GM13976 (cell line): ENCODE measurements at regions not wholly inside any gene's neighbourhood (a gene's known extent, or its start where the extent isn't known, plus 50 kb on each side); places are given as distances from the start of the nearest gene placed in this dataset.
A peak's percentile ranks its signal among the peaks of the same experiment; 100 is the strongest.

Source experiments
- DNase-seq: peaks from one replicate; pipeline ENCODE4 v3.0.0; 2012; ENCODE audit warnings: low spot score
- in situ Hi-C: fragments of 300-500 bp; cut with MboI; formaldehyde crosslinking; loops from one replicate; pipeline ENCODE4 v1.12.0; 2022; ENCODE audit warnings: low sequenced_read_pairs, mixed read lengths, inconsistent platforms; ENCODE audit not compliant: unreplicated experiment
- TF ChIP-seq, protein P1 (sequence below): IDR thresholded peaks from 2 replicates; pipeline ENCODE4 v1.5.1; 2012; ENCODE audit warnings: borderline replicate concordance, mild to moderate bottlenecking; ENCODE audit not compliant: insufficient read depth; ENCODE audit errors: extremely low read depth, missing control alignments, control extremely low read depth

GRCh38 chr6:78808356-78808891, 58.9 kb upstream of the IRAK1BP1 start:
- no peak for DNase-seq
- in situ Hi-C loops = no loop called here
- TF ChIP-seq, protein P1, sequence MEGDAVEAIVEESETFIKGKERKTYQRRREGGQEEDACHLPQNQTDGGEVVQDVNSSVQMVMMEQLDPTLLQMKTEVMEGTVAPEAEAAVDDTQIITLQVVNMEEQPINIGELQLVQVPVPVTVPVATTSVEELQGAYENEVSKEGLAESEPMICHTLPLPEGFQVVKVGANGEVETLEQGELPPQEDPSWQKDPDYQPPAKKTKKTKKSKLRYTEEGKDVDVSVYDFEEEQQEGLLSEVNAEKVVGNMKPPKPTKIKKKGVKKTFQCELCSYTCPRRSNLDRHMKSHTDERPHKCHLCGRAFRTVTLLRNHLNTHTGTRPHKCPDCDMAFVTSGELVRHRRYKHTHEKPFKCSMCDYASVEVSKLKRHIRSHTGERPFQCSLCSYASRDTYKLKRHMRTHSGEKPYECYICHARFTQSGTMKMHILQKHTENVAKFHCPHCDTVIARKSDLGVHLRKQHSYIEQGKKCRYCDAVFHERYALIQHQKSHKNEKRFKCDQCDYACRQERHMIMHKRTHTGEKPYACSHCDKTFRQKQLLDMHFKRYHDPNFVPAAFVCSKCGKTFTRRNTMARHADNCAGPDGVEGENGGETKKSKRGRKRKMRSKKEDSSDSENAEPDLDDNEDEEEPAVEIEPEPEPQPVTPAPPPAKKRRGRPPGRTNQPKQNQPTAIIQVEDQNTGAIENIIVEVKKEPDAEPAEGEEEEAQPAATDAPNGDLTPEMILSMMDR = no peak

GRCh38 chr6:78808933-78809332, 58.4 kb upstream of the IRAK1BP1 start:
- DNase-seq = no peak
- TF ChIP-seq, protein P1 = no peak
- in situ Hi-C loops = no loop called here

GRCh38 chr6:78810146-78810545, 57.2 kb upstream of the IRAK1BP1 start:
- in situ Hi-C loops = no loop called here
- DNase-seq = peak; percentile 22

DNA sequence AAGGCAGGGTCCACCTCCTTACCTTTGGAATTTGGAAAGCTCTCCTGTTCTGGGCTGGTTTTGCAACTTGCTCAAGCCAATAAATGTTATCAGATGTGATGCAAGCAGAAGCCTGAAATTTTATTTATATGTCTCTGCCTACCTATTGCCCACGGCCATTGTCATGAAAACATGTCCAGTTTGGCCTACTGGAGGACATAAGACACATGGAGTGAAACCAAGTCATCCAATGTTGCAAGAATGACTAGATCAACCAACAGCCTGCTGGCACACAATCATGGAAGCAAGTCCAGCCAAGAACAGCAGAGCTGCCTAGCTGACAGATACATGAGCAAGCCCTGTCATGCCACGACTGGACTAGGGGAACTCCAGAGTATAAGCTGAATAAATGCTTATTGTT, 56.7 kb upstream of the IRAK1BP1 start:
- no peak for DNase-seq
- in situ Hi-C loops = no loop called here
- TF ChIP-seq, protein P1 = no peak

More at GRCh38 chr6:78810146-78810545, 57.2 kb upstream of the IRAK1BP1 start:
- TF ChIP-seq, protein P1 = peak; percentile 17
